Prostate gland (tissue), 2 donors: ENCODE measurements at regions not wholly inside any gene's neighbourhood (a gene's known extent, or its start where the extent isn't known, plus 50 kb on each side); places are given as distances from the start of the nearest gene placed in this dataset.

Source experiments
- DNase-seq: peaks from one replicate; pipeline ENCODE4 v3.0.0-alpha.2; 2019; ENCODE audit warnings: low spot score
- H3K27ac ChIP-seq, 2 donors: fragments of 200-600 bp; sonication (generic); 2 replicates each; pipeline ENCODE4 v1.5.1; 2017 to 2019
- H3K27me3 ChIP-seq: fragments of 200-600 bp; sonication (generic); replicated peaks from 2 replicates; pipeline ENCODE4 v1.5.1; 2019; ENCODE audit not compliant: insufficient read depth
- H3K36me3 ChIP-seq, 2 donors: fragments of 200-600 bp; sonication (generic); 1 replicate in 1 of 2; 2 replicates in 1 of 2; pipeline versions ENCODE4 v1.5.1 to v1.8.1; 2017 to 2019
- H3K4me1 ChIP-seq: fragments of 200-600 bp; sonication (generic); replicated peaks from 2 replicates; pipeline ENCODE4 v1.5.1; 2019
- H3K4me3 ChIP-seq, 2 donors: fragments of 200-600 bp; sonication (generic); 2 replicates each; pipeline ENCODE4 v1.5.1; 2017 to 2019
- H3K9me3 ChIP-seq: fragments of 200-600 bp; sonication (generic); 2 replicates; pipeline ENCODE4 v1.5.1; 2017
- POLR2A ChIP-seq: fragments of 450-650 bp; IDR thresholded peaks from one replicate; pipeline ENCODE4 v1.6.1; 2016; ENCODE audit warnings: antibody characterized with exemption, mild to moderate bottlenecking
- POLR2AphosphoS5 ChIP-seq: sonication (generic); formaldehyde crosslinking; IDR thresholded peaks from one replicate; pipeline ENCODE4 v1.6.1; 2017; ENCODE audit warnings: antibody characterized with exemption
- WGBS: methylation state at CpG from one replicate; pipeline ENCODE4 v1.1.5; 2018; 5-methylcytosine and 5-hydroxymethylcytosine counted together
- intact Hi-C: fragments of 100-400 bp; cut with DNase I; formaldehyde crosslinking; loops from one replicate; pipeline ENCODE4 v1.14.2; 2022
- TF ChIP-seq, protein P1 (sequence below), 4 experiments: fragments of 200-600 bp in 2 of 4; fragments of 450-650 bp in 2 of 4; sonication (generic) in 2 of 4; IDR thresholded peaks; 1 replicate in 3 of 4; 2 replicates in 1 of 4; pipeline ENCODE4 v1.5.1; 2016 to 2019; ENCODE audit warnings: antibody characterized with exemption in 4 of 4, mild to moderate bottlenecking in 2 of 4, moderate library complexity in 2 of 4

DNA sequence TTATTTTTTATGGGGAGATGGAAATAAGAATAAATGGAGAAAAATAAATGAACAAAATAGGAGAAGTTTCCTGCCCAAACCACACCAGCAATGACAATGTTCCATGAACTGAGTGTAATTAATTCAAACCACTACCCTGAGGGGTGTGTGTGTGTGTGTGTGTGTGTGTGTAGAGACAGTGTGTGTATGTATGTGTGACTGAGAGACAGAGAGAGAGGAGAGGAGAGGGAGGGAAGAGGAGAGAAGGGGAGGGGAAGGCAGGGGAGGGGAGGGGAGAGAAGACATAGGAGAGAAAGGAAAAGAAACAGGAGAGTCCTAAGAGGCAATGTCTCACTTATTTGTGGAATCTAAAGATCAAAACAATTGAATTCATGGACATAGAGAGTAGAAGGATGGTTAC, 65.0 kb upstream of the POU2AF1 start:
- intact Hi-C loops: loop anchor here (10.0 kb wide), 1 partner anchor 999 kb away; no protein-coding TSS in a partner anchor
- no peak for DNase-seq
- no peaks in the 10 kb centered on the region for H3K36me3 ChIP-seq
- H3K4me1 ChIP-seq: no peaks in the 10 kb centered on the region
- no peak for TF ChIP-seq POLR2A
- TF ChIP-seq POLR2AphosphoS5: no peak
- TF ChIP-seq, protein P1, sequence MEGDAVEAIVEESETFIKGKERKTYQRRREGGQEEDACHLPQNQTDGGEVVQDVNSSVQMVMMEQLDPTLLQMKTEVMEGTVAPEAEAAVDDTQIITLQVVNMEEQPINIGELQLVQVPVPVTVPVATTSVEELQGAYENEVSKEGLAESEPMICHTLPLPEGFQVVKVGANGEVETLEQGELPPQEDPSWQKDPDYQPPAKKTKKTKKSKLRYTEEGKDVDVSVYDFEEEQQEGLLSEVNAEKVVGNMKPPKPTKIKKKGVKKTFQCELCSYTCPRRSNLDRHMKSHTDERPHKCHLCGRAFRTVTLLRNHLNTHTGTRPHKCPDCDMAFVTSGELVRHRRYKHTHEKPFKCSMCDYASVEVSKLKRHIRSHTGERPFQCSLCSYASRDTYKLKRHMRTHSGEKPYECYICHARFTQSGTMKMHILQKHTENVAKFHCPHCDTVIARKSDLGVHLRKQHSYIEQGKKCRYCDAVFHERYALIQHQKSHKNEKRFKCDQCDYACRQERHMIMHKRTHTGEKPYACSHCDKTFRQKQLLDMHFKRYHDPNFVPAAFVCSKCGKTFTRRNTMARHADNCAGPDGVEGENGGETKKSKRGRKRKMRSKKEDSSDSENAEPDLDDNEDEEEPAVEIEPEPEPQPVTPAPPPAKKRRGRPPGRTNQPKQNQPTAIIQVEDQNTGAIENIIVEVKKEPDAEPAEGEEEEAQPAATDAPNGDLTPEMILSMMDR (IDR thresholded peaks at IDR 0.05): no peak
- H3K4me3 ChIP-seq: no peak overlapping the region
- no peaks in the 10 kb centered on the region for H3K27me3 ChIP-seq
- no peak overlapping the region for H3K27ac ChIP-seq
- no peaks in the 10 kb centered on the region for H3K9me3 ChIP-seq

DNA sequence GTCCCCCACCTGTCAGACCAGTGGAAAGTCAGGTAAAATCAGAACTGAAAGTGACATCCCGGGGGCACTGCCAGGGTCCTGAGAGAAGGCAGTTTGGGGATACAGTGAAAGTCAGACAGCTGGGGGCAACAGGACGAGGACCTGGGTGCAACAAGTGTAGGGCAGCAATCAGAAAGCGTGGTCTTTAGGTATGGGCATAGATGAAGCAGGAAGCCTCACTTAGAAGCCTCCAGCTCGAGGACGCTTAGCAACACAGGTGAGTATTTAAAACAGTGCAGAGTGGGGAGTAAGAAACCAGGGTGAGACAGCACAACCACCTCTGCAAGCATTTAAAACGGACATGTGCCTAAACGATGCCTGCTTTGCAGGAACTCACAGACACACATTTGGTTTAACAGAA, 64.6 kb upstream of the POU2AF1 start:
- Histone ChIP-seq H3K4me3 (no peak overlapping the region), H3K27me3 (no peaks in the 10 kb centered on the region), H3K4me1 (no peaks in the 10 kb centered on the region), H3K27ac (no peak overlapping the region), H3K36me3 (no peaks in the 10 kb centered on the region), H3K9me3 (no peaks in the 10 kb centered on the region)
- no peak for DNase-seq
- TF ChIP-seq, protein P1 (IDR thresholded peaks at IDR 0.05): no peak
- TF ChIP-seq POLR2AphosphoS5 (no peak), POLR2A (no peak)
- WGBS: 77% methylated on average over 7 of the region's 7 CpGs
- intact Hi-C loops: loop anchor here (10.0 kb wide), 1 partner anchor 999 kb away; no protein-coding TSS in a partner anchor

- H3K36me3 ChIP-seq: no peaks in the 10 kb centered on the region
- H3K4me1 ChIP-seq: no peaks in the 10 kb centered on the region
- no peaks in the 10 kb centered on the region for H3K27me3 ChIP-seq
- no peaks in the 10 kb centered on the region for H3K9me3 ChIP-seq
- H3K4me3 ChIP-seq: no peak overlapping the region
- DNase-seq: no peak
- intact Hi-C loops: loop anchor here (10.0 kb wide), 1 partner anchor 998 kb away; no protein-coding TSS in a partner anchor
- H3K27ac ChIP-seq: no peak overlapping the region
- TF ChIP-seq POLR2A (no peak), POLR2AphosphoS5 (no peak)
- TF ChIP-seq, protein P1 (IDR thresholded peaks at IDR 0.05): no peak
- 87% methylated on average over 2 of the region's 2 CpGs for WGBS
These were observed 64.0 kb upstream of the POU2AF1 start for GRCh38 chr11:111443032-111443431.

DNA sequence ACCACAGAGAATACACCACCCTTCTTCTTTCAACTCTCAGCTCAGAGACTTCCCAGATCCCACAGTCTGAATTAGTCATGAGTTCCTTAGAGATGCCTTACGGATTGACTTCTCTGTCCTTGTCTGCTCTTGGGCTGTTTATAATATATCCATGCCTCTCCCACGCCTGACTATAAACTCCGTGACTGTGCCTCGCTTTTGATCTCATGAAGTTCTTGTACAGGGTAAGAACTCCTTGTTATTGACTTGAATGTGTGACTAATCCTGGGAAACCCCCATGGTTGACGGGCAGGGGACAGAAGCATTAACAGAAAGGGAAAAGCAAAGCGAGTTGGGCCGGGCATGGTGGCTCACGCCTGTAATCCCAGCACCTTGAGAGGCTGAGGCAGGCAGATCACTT, 62.4 kb upstream of the POU2AF1 start:
- no peaks in the 10 kb centered on the region for H3K27me3 ChIP-seq
- no peak overlapping the region for H3K4me3 ChIP-seq
- peak overlapping the region in 1 of 2 donors; percentile 12 for H3K27ac ChIP-seq
- H3K9me3 ChIP-seq: no peaks in the 10 kb centered on the region
- 43% methylated on average over 8 of the region's 8 CpGs for WGBS
- H3K36me3 ChIP-seq: no peaks in the 10 kb centered on the region
- DNase-seq: no peak
- H3K4me1 ChIP-seq: no peaks in the 10 kb centered on the region
- TF ChIP-seq, protein P1 (IDR thresholded peaks at IDR 0.05): no peak
- TF ChIP-seq POLR2AphosphoS5: peak; percentile 25
- intact Hi-C loops: loop anchor here (10.0 kb wide), 1 partner anchor 997 kb away; no protein-coding TSS in a partner anchor

DNA sequence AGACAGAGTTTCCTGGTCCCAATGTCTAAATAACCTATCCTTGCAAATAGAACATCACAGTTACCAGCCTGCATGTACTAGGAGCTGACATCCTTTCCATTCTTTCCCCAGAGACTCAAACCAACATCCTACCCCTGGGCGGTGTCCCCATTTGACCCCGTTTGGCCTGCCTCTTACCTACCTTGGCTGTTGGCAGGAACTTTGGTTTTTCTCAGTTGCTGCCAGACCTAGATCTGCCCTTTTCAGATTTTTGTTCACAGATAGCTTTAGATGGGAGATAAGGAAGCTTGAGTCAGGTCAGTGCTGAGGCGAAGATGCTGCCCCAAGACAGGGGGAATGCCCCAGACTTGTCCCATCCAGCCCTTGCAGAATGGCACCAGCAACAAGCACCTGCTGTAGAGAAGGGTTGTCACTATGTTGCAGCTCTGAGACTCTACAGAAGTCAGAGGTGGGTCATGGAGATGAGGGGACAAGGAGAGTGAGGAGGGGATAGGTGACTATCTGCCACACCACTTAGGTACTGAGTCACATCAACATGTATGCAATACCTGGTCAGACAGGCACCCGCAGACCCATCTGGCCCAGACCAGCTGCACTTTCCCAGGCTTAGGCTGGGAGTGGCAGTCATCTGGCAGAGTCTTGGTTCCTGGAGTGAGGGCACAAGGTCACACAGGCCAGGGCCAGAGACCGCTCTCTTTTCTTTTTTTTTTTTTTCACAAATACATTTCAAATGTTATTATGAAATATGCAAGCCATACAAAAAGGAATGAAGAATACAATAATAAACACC, 61.5 kb upstream of the POU2AF1 start:
- Histone ChIP-seq H3K4me3 (no peak overlapping the region), H3K9me3 (no peaks in the 10 kb centered on the region), H3K27ac (peak overlapping the region in 1 of 2 donors; percentile 12), H3K36me3 (no peaks in the 10 kb centered on the region), H3K27me3 (no peaks in the 10 kb centered on the region), H3K4me1 (no peaks in the 10 kb centered on the region)
- 83% methylated on average over 5 of the region's 5 CpGs for WGBS
- TF ChIP-seq POLR2A (no peak), POLR2AphosphoS5 (no peak)
- TF ChIP-seq, protein P1 (IDR thresholded peaks at IDR 0.05): no peak
- DNase-seq: no peak
- intact Hi-C loops: loop anchor here (10.0 kb wide), 1 partner anchor 996 kb away; no protein-coding TSS in a partner anchor
